Activated B cell treated with CpG ODN at 0.5 μM for 24 hours (primary cell): ENCODE measurements at regions not wholly inside any gene's neighbourhood (a gene's known extent, or its start where the extent isn't known, plus 50 kb on each side); places are given as distances from the start of the nearest gene placed in this dataset.
"Not testable (repeated sequence)": the region's sequence is repeated elsewhere in the genome, so short reads cannot be mapped to it uniquely, and the experiment has no call there.

Experiments
- ATAC-seq: fragments of 200-7000 bp; cut with Tn5 transposase; one replicate; pipeline ENCODE4 v1.10.0; 2021; ENCODE audit warnings: low read depth, mild to moderate bottlenecking, moderate library complexity
- CTCF ChIA-PET: fragments of 350-600 bp; sonication (Branson Sonifier 250); formaldehyde crosslinking; loops from one replicate; lab custom pipeline; 2021; ENCODE audit warnings: antibody characterized with exemption; lab: Charles Lee
- POLR2A ChIA-PET: fragments of 350-600 bp; sonication (Branson Sonifier 250); formaldehyde crosslinking; loops from one replicate; lab custom pipeline; 2021; ENCODE audit warnings: antibody characterized with exemption; lab: Charles Lee
- DNase-seq: peaks from one replicate; pipeline ENCODE4 v3.0.0; 2022
- H3K27ac Mint-ChIP-seq: one replicate; pipeline ENCODE4 v1.8.0; 2020; ENCODE audit warnings: mixed read lengths
- H3K27me3 Mint-ChIP-seq: one replicate; pipeline ENCODE4 v1.8.0; 2021; ENCODE audit warnings: mixed read lengths
- H3K36me3 Mint-ChIP-seq: one replicate; pipeline ENCODE4 v1.8.0; 2021; ENCODE audit warnings: low read depth, mixed read lengths
- H3K4me1 Mint-ChIP-seq: one replicate; pipeline ENCODE4 v1.8.0; 2021; ENCODE audit warnings: mixed read lengths
- H3K4me3 Mint-ChIP-seq: one replicate; pipeline ENCODE4 v1.8.0; 2020; ENCODE audit warnings: mild to moderate bottlenecking, mixed read lengths
- H3K9me3 Mint-ChIP-seq: one replicate; pipeline ENCODE4 v1.8.0; 2020; ENCODE audit warnings: mixed read lengths
- intact Hi-C: fragments of 100-400 bp; cut with micrococcal nuclease; formaldehyde crosslinking; loops from one replicate; pipeline ENCODE4 v1.15.1; 2024
- TF ChIP-seq, protein P1 (sequence below): fragments of 200-600 bp; IDR thresholded peaks from one replicate; pipeline ENCODE4 v1.8.0; 2022; ENCODE audit warnings: antibody characterized with exemption, mild to moderate bottlenecking

DNA sequence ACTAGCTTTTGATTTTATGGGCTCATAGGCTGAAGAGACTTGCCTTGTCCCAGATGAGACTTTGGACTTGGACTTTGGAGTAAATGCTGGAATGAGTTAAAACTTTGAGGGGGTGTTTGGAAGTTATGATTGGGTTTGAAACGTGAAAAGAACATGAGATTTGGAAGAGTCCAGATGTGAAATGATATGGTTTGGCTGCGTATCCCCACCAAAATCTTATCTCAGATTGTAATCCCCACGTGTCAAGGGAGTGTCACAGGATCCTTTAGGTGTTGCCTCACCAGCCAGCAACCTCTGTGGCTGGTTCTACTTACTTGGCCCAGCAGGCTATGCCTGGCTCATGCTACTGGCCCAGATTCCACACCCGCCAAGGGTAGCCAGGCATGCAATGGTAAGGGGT is 119.6 kb upstream of the NPY start:
- Mint-ChIP-seq H3K27me3 (peaks cover 8% of the 10 kb centered on the region), H3K27ac (no peak overlapping the region), H3K4me1 (no peaks in the 10 kb centered on the region), H3K9me3 (no peaks in the 10 kb centered on the region), H3K36me3 (no peaks in the 10 kb centered on the region), H3K4me3 (no peak overlapping the region)
- intact Hi-C loops, result no loop called here
- ChIA-PET POLR2A (no interaction called here), CTCF (no interaction called here)
- no peak for ATAC-seq
- no peak for DNase-seq
- TF ChIP-seq, protein P1, sequence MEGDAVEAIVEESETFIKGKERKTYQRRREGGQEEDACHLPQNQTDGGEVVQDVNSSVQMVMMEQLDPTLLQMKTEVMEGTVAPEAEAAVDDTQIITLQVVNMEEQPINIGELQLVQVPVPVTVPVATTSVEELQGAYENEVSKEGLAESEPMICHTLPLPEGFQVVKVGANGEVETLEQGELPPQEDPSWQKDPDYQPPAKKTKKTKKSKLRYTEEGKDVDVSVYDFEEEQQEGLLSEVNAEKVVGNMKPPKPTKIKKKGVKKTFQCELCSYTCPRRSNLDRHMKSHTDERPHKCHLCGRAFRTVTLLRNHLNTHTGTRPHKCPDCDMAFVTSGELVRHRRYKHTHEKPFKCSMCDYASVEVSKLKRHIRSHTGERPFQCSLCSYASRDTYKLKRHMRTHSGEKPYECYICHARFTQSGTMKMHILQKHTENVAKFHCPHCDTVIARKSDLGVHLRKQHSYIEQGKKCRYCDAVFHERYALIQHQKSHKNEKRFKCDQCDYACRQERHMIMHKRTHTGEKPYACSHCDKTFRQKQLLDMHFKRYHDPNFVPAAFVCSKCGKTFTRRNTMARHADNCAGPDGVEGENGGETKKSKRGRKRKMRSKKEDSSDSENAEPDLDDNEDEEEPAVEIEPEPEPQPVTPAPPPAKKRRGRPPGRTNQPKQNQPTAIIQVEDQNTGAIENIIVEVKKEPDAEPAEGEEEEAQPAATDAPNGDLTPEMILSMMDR, result no peak

DNA sequence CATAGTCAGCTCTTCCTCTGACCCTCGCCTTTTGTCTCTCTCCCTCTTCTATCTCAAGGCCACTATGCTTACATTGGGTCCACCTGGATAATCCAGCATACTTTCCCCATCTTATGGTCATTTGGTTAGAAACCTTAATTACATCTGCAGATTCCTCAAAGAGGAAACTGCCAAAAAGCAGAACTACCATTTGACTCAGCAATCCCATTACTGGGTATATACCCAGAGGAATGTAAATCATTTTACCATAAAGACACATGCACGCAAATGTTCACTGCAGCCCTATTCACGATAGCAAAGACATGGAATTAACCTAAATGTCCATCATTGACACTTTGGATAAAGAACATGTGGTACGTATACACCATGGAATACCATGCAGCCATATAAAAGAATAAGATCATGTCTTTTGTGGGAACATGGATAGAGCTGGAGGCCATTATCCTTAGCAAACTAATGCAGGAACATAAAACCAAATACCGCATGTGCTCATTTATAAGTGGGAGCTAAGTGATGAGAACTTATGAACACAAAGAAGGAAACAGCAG is 114.8 kb upstream of the NPY start:
- peaks cover 5% of the 10 kb centered on the region for H3K27me3 Mint-ChIP-seq
- ATAC-seq, result no peak
- TF ChIP-seq, protein P1, result no peak
- no peaks in the 10 kb centered on the region for H3K9me3 Mint-ChIP-seq
- POLR2A ChIA-PET, result interaction anchor here (0.9 kb wide), 1 partner anchor 60 kb away, joined by 4 read pairs; no protein-coding TSS in a partner anchor
- no peak for DNase-seq
- H3K4me1 Mint-ChIP-seq, result no peaks in the 10 kb centered on the region
- CTCF ChIA-PET, result no interaction called here
- no peak overlapping the region for H3K4me3 Mint-ChIP-seq
- no peaks in the 10 kb centered on the region for H3K36me3 Mint-ChIP-seq
- no peak overlapping the region for H3K27ac Mint-ChIP-seq
- intact Hi-C loops, result no loop called here

DNA sequence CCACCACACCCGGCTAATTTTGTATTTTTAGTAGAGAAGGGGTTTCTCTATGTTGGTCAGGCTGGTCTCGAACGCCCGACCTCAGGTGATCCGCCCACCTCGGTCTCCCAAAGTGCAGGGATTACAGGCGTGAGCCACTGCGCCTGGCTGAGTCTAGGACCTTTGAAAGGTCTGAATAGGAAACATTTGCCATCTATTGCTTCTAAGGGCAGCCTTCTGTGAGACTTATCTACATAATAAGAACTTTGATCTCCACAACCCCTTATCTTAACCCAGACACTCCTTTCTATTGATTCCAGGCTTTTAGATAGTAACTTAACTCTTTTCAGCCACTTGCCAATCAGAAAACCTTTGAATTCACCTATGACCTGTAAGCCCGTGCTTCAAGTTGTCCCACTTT is 112.0 kb upstream of the NPY start:
- H3K27me3 Mint-ChIP-seq, H3K27ac Mint-ChIP-seq: not testable (repeated sequence)

DNA sequence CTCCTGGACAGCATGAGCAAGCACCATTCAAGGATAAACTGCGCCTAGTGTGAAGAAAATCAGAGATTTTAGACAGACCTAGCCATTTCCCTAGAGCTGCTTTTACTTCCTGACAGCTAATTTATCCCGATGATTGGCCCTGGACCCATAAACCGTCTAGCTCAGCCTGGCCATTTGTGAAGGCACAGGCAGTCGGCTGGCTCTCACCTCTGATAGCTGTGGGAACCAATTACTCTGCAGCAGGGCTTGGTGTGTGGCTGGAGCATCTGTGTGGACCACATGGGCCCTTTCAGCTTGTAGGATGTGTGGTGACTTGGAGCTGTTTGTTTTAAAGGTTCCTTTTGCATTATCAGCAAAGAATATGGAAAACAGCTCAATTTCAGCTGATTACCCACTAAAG is 111.1 kb upstream of the NPY start:
- DNase-seq, result no peak
- Mint-ChIP-seq H3K4me3 (no peak overlapping the region), H3K9me3 (no peaks in the 10 kb centered on the region), H3K4me1 (no peaks in the 10 kb centered on the region), H3K27ac (no peak overlapping the region), H3K36me3 (no peaks in the 10 kb centered on the region), H3K27me3 (peaks cover under 1% of the 10 kb centered on the region)
- CTCF ChIA-PET, result no interaction called here
- POLR2A ChIA-PET, result no interaction called here
- ATAC-seq, result no peak
- TF ChIP-seq, protein P1, result no peak
- intact Hi-C loops, result no loop called here

More for the DNA sequence above, 112.0 kb upstream of the NPY start:
- H3K9me3 Mint-ChIP-seq, DNase-seq, POLR2A ChIA-PET, H3K4me1 Mint-ChIP-seq, H3K4me3 Mint-ChIP-seq, CTCF ChIA-PET, H3K36me3 Mint-ChIP-seq, ATAC-seq, intact Hi-C loops: not testable (repeated sequence)

DNA sequence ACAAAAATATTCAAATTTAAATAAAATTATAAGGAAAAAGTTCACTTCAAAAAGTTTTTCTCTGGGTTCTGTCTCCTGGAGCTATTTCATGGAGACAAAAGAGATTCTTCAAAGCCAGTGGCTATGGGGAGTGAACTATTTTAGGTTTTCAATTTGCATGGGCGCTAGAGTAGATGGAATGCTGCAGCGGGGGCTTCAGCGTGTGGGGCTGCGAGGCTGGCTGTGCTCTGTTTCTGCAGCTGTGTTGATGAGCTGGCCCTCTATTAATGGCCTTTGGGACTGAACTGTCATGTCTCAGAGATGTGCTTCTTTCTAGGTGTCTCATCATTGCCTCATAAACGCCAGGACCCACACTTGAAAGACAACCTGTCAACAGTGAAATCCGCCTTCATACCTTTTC is 108.4 kb upstream of the NPY start:
- no peaks in the 10 kb centered on the region for H3K4me1 Mint-ChIP-seq
- ATAC-seq (no peak), DNase-seq (no peak)
- intact Hi-C loops, result no loop called here
- no peaks in the 10 kb centered on the region for H3K9me3 Mint-ChIP-seq
- peaks cover 11% of the 10 kb centered on the region for H3K27me3 Mint-ChIP-seq
- H3K4me3 Mint-ChIP-seq, result no peak overlapping the region
- TF ChIP-seq, protein P1, result no peak
- CTCF ChIA-PET, result no interaction called here
- POLR2A ChIA-PET, result no interaction called here
- no peak overlapping the region for H3K27ac Mint-ChIP-seq
- no peaks in the 10 kb centered on the region for H3K36me3 Mint-ChIP-seq
